Liver (tissue), 8 donors: ENCODE measurements at regions not wholly inside any gene's neighbourhood (a gene's known extent, or its start where the extent isn't known, plus 50 kb on each side); places are given as distances from the start of the nearest gene placed in this dataset.

ENCODE experiments used
- DNase-seq: peaks from one replicate; pipeline ENCODE4 v3.0.0-alpha.2; 2017; ENCODE audit warnings: low spot score
- H3K27ac ChIP-seq, 2 donors: one replicate each; pipeline ENCODE4 v1.7.0; 2013; ENCODE audit warnings: inconsistent platforms in 2 of 2, low read length in 2 of 2, control low read depth in 1 of 2, low read depth in 1 of 2, mild to moderate bottlenecking in 1 of 2
- H3K27me3 ChIP-seq, 4 donors: one replicate each; pipeline versions ENCODE4 v1.6.1 to v1.7.0; 2013; ENCODE audit warnings: low read length in 3 of 4, inconsistent platforms in 1 of 4, mild to moderate bottlenecking in 1 of 4, moderate library complexity in 1 of 4; ENCODE audit not compliant: control insufficient read depth in 4 of 4, insufficient read depth in 4 of 4
- H3K36me3 ChIP-seq, 4 donors: one replicate each; pipeline versions ENCODE4 v1.6.1 to v1.7.0; 2013; ENCODE audit warnings: low read length in 3 of 4, mild to moderate bottlenecking in 3 of 4, low read depth in 1 of 4, moderate library complexity in 1 of 4; ENCODE audit not compliant: control insufficient read depth in 4 of 4, insufficient read depth in 3 of 4
- H3K4me1 ChIP-seq, 4 donors: one replicate each; pipeline versions ENCODE4 v1.6.1 to v1.7.0; 2013; ENCODE audit warnings: low read length in 3 of 4, mild to moderate bottlenecking in 3 of 4, moderate library complexity in 1 of 4; ENCODE audit not compliant: control insufficient read depth in 4 of 4, insufficient read depth in 4 of 4
- H3K4me3 ChIP-seq, 3 donors: one replicate each; pipeline versions ENCODE4 v1.6.1 to v1.7.0; 2013; ENCODE audit warnings: low read length in 3 of 3, control low read depth in 1 of 3, low read depth in 1 of 3, mild to moderate bottlenecking in 1 of 3
- H3K9ac ChIP-seq, 2 donors: one replicate each; pipeline ENCODE4 v1.7.0; 2013; ENCODE audit warnings: low read length in 2 of 2, mild to moderate bottlenecking in 2 of 2, moderate library complexity in 2 of 2, control low read depth in 1 of 2, low read depth in 1 of 2
- H3K9me3 ChIP-seq, 4 donors: one replicate each; pipeline versions ENCODE4 v1.6.1 to v1.7.0; 2013; ENCODE audit warnings: low read length in 3 of 4; ENCODE audit not compliant: control insufficient read depth in 4 of 4
- ATF3 ChIP-seq: IDR thresholded peaks from 2 replicates; pipeline ENCODE4 v1.6.1; 2016; ENCODE audit warnings: antibody characterized with exemption
- CTCF ChIP-seq: fragments of 150-350 bp; IDR thresholded peaks from 2 replicates; pipeline ENCODE4 v1.5.1; 2017; ENCODE audit warnings: improper control_type of control experiment, low read depth, low read length; ENCODE audit not compliant: missing input control
- EGR1 ChIP-seq, 2 donors: IDR thresholded peaks; 2 replicates each; pipeline ENCODE4 v1.6.1; 2016 to 2018; ENCODE audit warnings: antibody characterized with exemption in 2 of 2, low read depth in 2 of 2
- FOXA1 ChIP-seq: IDR thresholded peaks from 2 replicates; pipeline ENCODE4 v1.6.1; 2016; ENCODE audit warnings: antibody characterized with exemption
- FOXA2 ChIP-seq: IDR thresholded peaks from 2 replicates; pipeline ENCODE4 v1.6.1; 2016; ENCODE audit warnings: antibody characterized with exemption
- GABPA ChIP-seq, 2 donors: IDR thresholded peaks in 1 of 2; conservative IDR thresholded peaks in 1 of 2; 2 replicates each; pipeline ENCODE4 v1.6.1; 2016; ENCODE audit warnings: antibody characterized with exemption in 2 of 2, mild to moderate bottlenecking in 1 of 2, moderate library complexity in 1 of 2
- HNF4A ChIP-seq, 2 donors: conservative IDR thresholded peaks; 2 replicates each; pipeline ENCODE4 v1.6.1; 2016; ENCODE audit warnings: antibody characterized with exemption in 2 of 2, mild to moderate bottlenecking in 2 of 2
- HNF4G ChIP-seq: IDR thresholded peaks from 2 replicates; pipeline ENCODE4 v1.6.1; 2016; ENCODE audit warnings: antibody characterized with exemption
- JUND ChIP-seq, 2 donors: IDR thresholded peaks; 2 replicates each; pipeline ENCODE4 v1.6.1; 2016; ENCODE audit warnings: antibody characterized with exemption in 2 of 2
- MAX ChIP-seq: IDR thresholded peaks from 2 replicates; pipeline ENCODE4 v1.6.1; 2016; ENCODE audit warnings: antibody characterized with exemption
- NR2F2 ChIP-seq: IDR thresholded peaks from 2 replicates; pipeline ENCODE4 v1.6.1; 2016; ENCODE audit warnings: antibody characterized with exemption
- RAD21 ChIP-seq, 2 donors: IDR thresholded peaks; 2 replicates each; pipeline ENCODE4 v1.6.1; 2016; ENCODE audit warnings: antibody characterized with exemption in 2 of 2, mild to moderate bottlenecking in 2 of 2
- REST ChIP-seq: IDR thresholded peaks from 2 replicates; pipeline ENCODE4 v1.6.1; 2016; ENCODE audit warnings: antibody characterized with exemption, mild to moderate bottlenecking
- RXRA ChIP-seq, 2 donors: IDR thresholded peaks; 2 replicates each; pipeline ENCODE4 v1.6.1; 2017 to 2018; ENCODE audit warnings: antibody characterized with exemption in 2 of 2, mild to moderate bottlenecking in 1 of 2
- SP1 ChIP-seq: IDR thresholded peaks from 2 replicates; pipeline ENCODE4 v1.6.1; 2018; ENCODE audit warnings: antibody characterized with exemption, mild to moderate bottlenecking
- YY1 ChIP-seq: IDR thresholded peaks from 2 replicates; pipeline ENCODE4 v1.6.1; 2016; ENCODE audit warnings: antibody characterized with exemption, mild to moderate bottlenecking
- ZBTB33 ChIP-seq: IDR thresholded peaks from 2 replicates; pipeline ENCODE4 v1.6.1; 2016; ENCODE audit warnings: antibody characterized with exemption
- WGBS: extraction: QIAGEN DNeasy Blood & Tissue Kit; methylation state at CpG from one replicate; pipeline ENCODE4 v1.1.7; 2013; 5-methylcytosine and 5-hydroxymethylcytosine counted together
- donor health status: healthy.
- donor health status: healthy.
- donor health status: healthy.
- donor health status: healthy.
- donor health status: healthy.

- TF ChIP-seq CTCF (no peak), JUND (IDR thresholded peaks at IDR 0.05) (no peak)
Observed at GRCh38 chr21:15559660-15560059, 170.1 kb upstream of the USP25 start (continued).

GRCh38 chr21:15560383-15561056 is 169.3 kb upstream of the USP25 start:
- DNase-seq, result no peak
- WGBS, result 92% methylated on average over 6 of the region's 6 CpGs
- Histone ChIP-seq H3K36me3 (no peaks in the 10 kb centered on the region), H3K4me1 (no peaks in the 10 kb centered on the region), H3K9ac (no peak overlapping the region), H3K4me3 (no peak overlapping the region), H3K27me3 (no peaks in the 10 kb centered on the region), H3K9me3 (no peaks in the 10 kb centered on the region), H3K27ac (no peak overlapping the region)
- TF ChIP-seq YY1 (no peak), ATF3 (no peak), HNF4A (conservative IDR thresholded peaks at IDR 0.05) (no peak), EGR1 (IDR thresholded peaks at IDR 0.05; ENCODE audit: low read depth in 2 of 2) (no peak), FOXA1 (no peak), RXRA (IDR thresholded peaks at IDR 0.05) (no peak), SP1 (no peak), REST (no peak), GABPA (IDR thresholded peaks at IDR 0.05 in 1 of 2, conservative IDR thresholded peaks at IDR 0.05 in 1 of 2) (no peak), ZBTB33 (no peak), CTCF (no peak), MAX (no peak), RAD21 (IDR thresholded peaks at IDR 0.05) (no peak), NR2F2 (no peak), JUND (IDR thresholded peaks at IDR 0.05) (no peak), FOXA2 (no peak), HNF4G (no peak)
